GM21717 (cell line): ENCODE measurements at regions not wholly inside any gene's neighbourhood (a gene's known extent, or its start where the extent isn't known, plus 50 kb on each side); places are given as distances from the start of the nearest gene placed in this dataset.

Source experiments
- ATAC-seq: cut with Tn5 transposase; IDR thresholded peaks from one replicate; pipeline ENCODE4 v1.9.1; 2021; ENCODE audit warnings: mild to moderate bottlenecking, moderate library complexity; ENCODE audit not compliant: unreplicated experiment

- ATAC-seq, result no peak
Measured at GRCh38 chr15:95409211-95409610, 921.3 kb upstream of the NR2F2 start.

- no peak for ATAC-seq
Measured at GRCh38 chr15:95409626-95410310, 920.7 kb upstream of the NR2F2 start.

GRCh38 chr15:95410757-95411156 lies 919.7 kb upstream of the NR2F2 start:
- no peak for ATAC-seq

GRCh38 chr15:95416576-95416975 lies 913.9 kb upstream of the NR2F2 start:
- no peak for ATAC-seq

GRCh38 chr15:95417761-95418160 lies 912.7 kb upstream of the NR2F2 start:
- no peak for ATAC-seq

- ATAC-seq, result no peak
Measured at GRCh38 chr15:95422255-95422654, 908.2 kb upstream of the NR2F2 start.

- ATAC-seq, result no peak
Measured at GRCh38 chr15:95425859-95426258, 904.6 kb upstream of the NR2F2 start.

- ATAC-seq, result no peak
Measured at GRCh38 chr15:95429345-95429744, 901.2 kb upstream of the NR2F2 start.

GRCh38 chr15:95431518-95431917 lies 899.0 kb upstream of the NR2F2 start:
- ATAC-seq, result no peak

- no peak for ATAC-seq
Measured at GRCh38 chr15:95432878-95433405, 897.6 kb upstream of the NR2F2 start.

GRCh38 chr15:95439922-95440376 lies 890.6 kb upstream of the NR2F2 start:
- ATAC-seq, result no peak

- no peak for ATAC-seq
Measured at GRCh38 chr15:95440712-95441111, 889.8 kb upstream of the NR2F2 start.

- no peak for ATAC-seq
Measured at GRCh38 chr15:95442107-95442719, 888.3 kb upstream of the NR2F2 start.

GRCh38 chr15:95444860-95445259 lies 885.6 kb upstream of the NR2F2 start:
- ATAC-seq, result no peak

- ATAC-seq, result no peak
Measured at GRCh38 chr15:95446854-95447253, 883.6 kb upstream of the NR2F2 start.

GRCh38 chr15:95447486-95447885 lies 883.0 kb upstream of the NR2F2 start:
- ATAC-seq, result no peak

GRCh38 chr15:95448531-95449229 lies 881.8 kb upstream of the NR2F2 start:
- ATAC-seq, result no peak

GRCh38 chr15:95449230-95449628 lies 881.3 kb upstream of the NR2F2 start:
- no peak for ATAC-seq

GRCh38 chr15:95450413-95450812 lies 880.1 kb upstream of the NR2F2 start:
- no peak for ATAC-seq

- no peak for ATAC-seq
Measured at GRCh38 chr15:95451938-95452337, 878.6 kb upstream of the NR2F2 start.

GRCh38 chr15:95454403-95455262 lies 875.9 kb upstream of the NR2F2 start:
- no peak for ATAC-seq
